Peyer's patch (tissue), 4 donors: ENCODE measurements at regions not wholly inside any gene's neighbourhood (a gene's known extent, or its start where the extent isn't known, plus 50 kb on each side); places are given as distances from the start of the nearest gene placed in this dataset.

ENCODE experiments used
- DNase-seq, 3 donors: peaks; one replicate each; pipeline ENCODE4 v3.0.0-alpha.2; 2017 to 2019
- H3K27ac ChIP-seq, 4 donors: fragments of 200-600 bp; sonication (generic); one replicate each; pipeline ENCODE4 v1.5.1; 2016 to 2019
- H3K27me3 ChIP-seq, 2 donors: fragments of 200-600 bp; sonication (generic); one replicate each; pipeline ENCODE4 v1.5.1; 2019
- H3K36me3 ChIP-seq, 3 donors: fragments of 200-600 bp; sonication (generic); one replicate each; pipeline ENCODE4 v1.5.1; 2016 to 2019
- H3K4me1 ChIP-seq, 4 donors: fragments of 200-600 bp; sonication (generic); one replicate each; pipeline ENCODE4 v1.5.1; 2016 to 2019
- H3K4me3 ChIP-seq, 4 donors: fragments of 200-600 bp; sonication (generic); 1 replicate in 3 of 4; 2 replicates in 1 of 4; pipeline ENCODE4 v1.5.1; 2016 to 2019; ENCODE audit warnings: mild to moderate bottlenecking in 1 of 4
- H3K9me3 ChIP-seq, 4 donors: fragments of 200-600 bp; sonication (generic); one replicate each; pipeline ENCODE4 v1.5.1; 2016 to 2019; ENCODE audit warnings: mild to moderate bottlenecking in 1 of 4
- POLR2A ChIP-seq, 2 donors: fragments of 450-650 bp; IDR thresholded peaks; one replicate each; pipeline ENCODE4 v1.5.1; 2017; ENCODE audit warnings: antibody characterized with exemption in 2 of 2, mild to moderate bottlenecking in 2 of 2, moderate library complexity in 2 of 2
- TF ChIP-seq, protein P1 (sequence below), 6 experiments: fragments of 450-650 bp in 4 of 6; fragments of 200-600 bp in 2 of 6; sonication (generic) in 1 of 6; IDR thresholded peaks; one replicate each; pipeline ENCODE4 v1.5.1; 2017 to 2019; ENCODE audit warnings: antibody characterized with exemption in 6 of 6, mild to moderate bottlenecking in 3 of 6, moderate library complexity in 1 of 6

GRCh38 chr1:157284451-157284850 lies 146.3 kb upstream of the ETV3 start:
- H3K27me3 ChIP-seq = no peaks in the 10 kb centered on the region
- DNase-seq = no peak
- no peaks in the 10 kb centered on the region for H3K4me1 ChIP-seq
- no peaks in the 10 kb centered on the region for H3K36me3 ChIP-seq
- no peak overlapping the region for H3K27ac ChIP-seq
- no peak overlapping the region for H3K4me3 ChIP-seq
- no peaks in the 10 kb centered on the region for H3K9me3 ChIP-seq
- no peak for TF ChIP-seq POLR2A (IDR thresholded peaks at IDR 0.05)

DNA sequence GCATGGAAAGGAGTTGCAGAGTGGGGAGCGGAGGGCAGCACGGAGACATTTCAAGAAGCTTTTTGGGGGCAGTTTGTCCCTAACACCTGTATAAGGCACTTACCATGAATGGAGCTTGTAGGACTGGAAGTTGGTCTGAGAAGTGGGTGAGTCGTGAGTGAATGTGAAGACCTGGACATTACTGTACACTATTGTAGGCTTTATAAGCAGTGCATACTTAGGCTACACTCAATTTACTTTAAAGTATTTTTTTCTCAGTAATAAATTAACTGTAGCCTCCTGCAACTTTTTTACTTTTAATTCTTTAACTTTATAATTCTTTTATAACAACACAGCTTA lies 141.6 kb upstream of the ETV3 start:
- no peaks in the 10 kb centered on the region for H3K27me3 ChIP-seq
- TF ChIP-seq, protein P1, sequence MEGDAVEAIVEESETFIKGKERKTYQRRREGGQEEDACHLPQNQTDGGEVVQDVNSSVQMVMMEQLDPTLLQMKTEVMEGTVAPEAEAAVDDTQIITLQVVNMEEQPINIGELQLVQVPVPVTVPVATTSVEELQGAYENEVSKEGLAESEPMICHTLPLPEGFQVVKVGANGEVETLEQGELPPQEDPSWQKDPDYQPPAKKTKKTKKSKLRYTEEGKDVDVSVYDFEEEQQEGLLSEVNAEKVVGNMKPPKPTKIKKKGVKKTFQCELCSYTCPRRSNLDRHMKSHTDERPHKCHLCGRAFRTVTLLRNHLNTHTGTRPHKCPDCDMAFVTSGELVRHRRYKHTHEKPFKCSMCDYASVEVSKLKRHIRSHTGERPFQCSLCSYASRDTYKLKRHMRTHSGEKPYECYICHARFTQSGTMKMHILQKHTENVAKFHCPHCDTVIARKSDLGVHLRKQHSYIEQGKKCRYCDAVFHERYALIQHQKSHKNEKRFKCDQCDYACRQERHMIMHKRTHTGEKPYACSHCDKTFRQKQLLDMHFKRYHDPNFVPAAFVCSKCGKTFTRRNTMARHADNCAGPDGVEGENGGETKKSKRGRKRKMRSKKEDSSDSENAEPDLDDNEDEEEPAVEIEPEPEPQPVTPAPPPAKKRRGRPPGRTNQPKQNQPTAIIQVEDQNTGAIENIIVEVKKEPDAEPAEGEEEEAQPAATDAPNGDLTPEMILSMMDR (IDR thresholded peaks at IDR 0.05) = no peak
- no peak for TF ChIP-seq POLR2A (IDR thresholded peaks at IDR 0.05)

DNA sequence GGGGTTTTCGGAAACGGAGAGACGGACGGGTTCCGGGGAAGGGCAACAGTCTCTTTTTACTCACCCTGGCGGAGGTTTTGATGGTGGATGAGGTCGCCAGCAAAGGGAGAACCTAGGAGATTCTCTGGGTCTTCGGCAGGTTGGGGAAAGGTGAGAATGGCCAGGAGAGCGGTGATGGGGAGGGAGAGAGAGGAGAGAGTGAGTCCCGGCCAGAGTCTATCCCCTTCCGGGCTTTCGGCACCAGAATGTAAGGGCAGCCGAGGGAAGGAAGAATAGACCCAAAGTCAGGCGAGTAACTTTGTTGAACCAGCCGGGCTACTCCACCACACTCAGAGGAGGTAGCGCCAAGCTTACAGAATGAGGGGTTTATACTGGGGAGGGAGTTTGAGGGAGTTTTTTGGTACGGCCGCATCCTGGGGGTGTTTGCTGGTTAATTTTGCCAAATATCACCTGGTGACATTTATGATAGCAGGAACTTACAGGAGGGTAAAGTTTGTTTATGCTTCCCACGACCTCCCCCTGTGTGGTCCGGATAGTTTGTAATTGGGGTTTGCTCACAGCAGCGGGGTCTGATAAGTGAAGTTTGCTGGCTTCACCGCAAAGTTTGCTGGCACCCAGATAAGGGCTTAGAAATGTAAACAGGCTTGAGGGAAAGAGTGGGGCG lies 141.1 kb upstream of the ETV3 start:
- TF ChIP-seq POLR2A (IDR thresholded peaks at IDR 0.05) = no peak
- TF ChIP-seq, protein P1 (IDR thresholded peaks at IDR 0.05) = no peak
- DNase-seq = no peak
- Histone ChIP-seq H3K27me3 (no peaks in the 10 kb centered on the region), H3K36me3 (no peaks in the 10 kb centered on the region), H3K4me3 (no peak overlapping the region), H3K4me1 (no peaks in the 10 kb centered on the region), H3K9me3 (no peaks in the 10 kb centered on the region), H3K27ac (no peak overlapping the region)

More for the DNA sequence above, 141.6 kb upstream of the ETV3 start:
- H3K9me3 ChIP-seq = no peaks in the 10 kb centered on the region
- H3K4me3 ChIP-seq = no peak overlapping the region
- no peaks in the 10 kb centered on the region for H3K36me3 ChIP-seq
- H3K27ac ChIP-seq = no peak overlapping the region
- no peak for DNase-seq
- no peaks in the 10 kb centered on the region for H3K4me1 ChIP-seq

- no peaks in the 10 kb centered on the region for H3K9me3 ChIP-seq
- no peaks in the 10 kb centered on the region for H3K27me3 ChIP-seq
- no peak for DNase-seq
- no peaks in the 10 kb centered on the region for H3K36me3 ChIP-seq
- TF ChIP-seq, protein P1 (IDR thresholded peaks at IDR 0.05) = no peak
- TF ChIP-seq POLR2A (IDR thresholded peaks at IDR 0.05) = no peak
- H3K4me3 ChIP-seq = no peak overlapping the region
- no peaks in the 10 kb centered on the region for H3K4me1 ChIP-seq
- no peak overlapping the region for H3K27ac ChIP-seq
Measured at GRCh38 chr1:157278383-157279137, 140.4 kb upstream of the ETV3 start.

- Histone ChIP-seq H3K9me3 (no peaks in the 10 kb centered on the region), H3K4me1 (no peaks in the 10 kb centered on the region), H3K27ac (no peak overlapping the region), H3K27me3 (no peaks in the 10 kb centered on the region), H3K36me3 (no peaks in the 10 kb centered on the region), H3K4me3 (no peak overlapping the region)
- no peak for DNase-seq
- TF ChIP-seq, protein P1 (IDR thresholded peaks at IDR 0.05) = no peak
- TF ChIP-seq POLR2A (IDR thresholded peaks at IDR 0.05) = no peak
Measured at GRCh38 chr1:157277913-157278312, 139.7 kb upstream of the ETV3 start.

GRCh38 chr1:157277281-157277680 lies 139.1 kb upstream of the ETV3 start:
- no peaks in the 10 kb centered on the region for H3K9me3 ChIP-seq
- TF ChIP-seq POLR2A (IDR thresholded peaks at IDR 0.05) = no peak
- TF ChIP-seq, protein P1 (IDR thresholded peaks at IDR 0.05) = no peak
- no peak overlapping the region for H3K27ac ChIP-seq
- no peak for DNase-seq
- no peaks in the 10 kb centered on the region for H3K4me1 ChIP-seq
- H3K4me3 ChIP-seq = no peak overlapping the region
- H3K36me3 ChIP-seq = no peaks in the 10 kb centered on the region
- H3K27me3 ChIP-seq = no peaks in the 10 kb centered on the region
